ENCODE measurements at regions not wholly inside any gene's neighbourhood (a gene's known extent, or its start where the extent isn't known, plus 50 kb on each side); places are given as distances from the start of the nearest gene placed in this dataset.
"Not testable (repeated sequence)": the region's sequence is repeated elsewhere in the genome, so short reads cannot be mapped to it uniquely, and the experiment has no call there.

- DNase-seq = no peak
Measured at GRCh38 chr3:176619833-176620232, 577.4 kb downstream of the TBL1XR1 start.

- DNase-seq = no peak
Measured at GRCh38 chr3:176615826-176616225, 581.5 kb downstream of the TBL1XR1 start.

- DNase-seq = no peak
Measured at GRCh38 chr3:176611703-176612102, 585.6 kb downstream of the TBL1XR1 start.

GRCh38 chr3:176609361-176609760, 587.9 kb downstream of the TBL1XR1 start:
- DNase-seq = no peak

- not testable (repeated sequence) for DNase-seq
Measured at GRCh38 chr3:176605553-176605952, 591.7 kb downstream of the TBL1XR1 start.

- DNase-seq = no peak
Measured at GRCh38 chr3:176595307-176595706, 602.0 kb downstream of the TBL1XR1 start.

- DNase-seq = no peak
Measured at GRCh38 chr3:176590722-176591121, 606.6 kb downstream of the TBL1XR1 start.

GRCh38 chr3:176587089-176587488, 610.2 kb downstream of the TBL1XR1 start:
- no peak for DNase-seq

GRCh38 chr3:176584413-176585176, 612.7 kb downstream of the TBL1XR1 start:
- no peak for DNase-seq

- DNase-seq = no peak
Measured at GRCh38 chr3:176583956-176584355, 613.3 kb downstream of the TBL1XR1 start.

- DNase-seq = no peak
Measured at GRCh38 chr3:176581589-176581988, 615.7 kb downstream of the TBL1XR1 start.

GRCh38 chr3:176579711-176580185, 617.5 kb downstream of the TBL1XR1 start:
- DNase-seq = no peak

- DNase-seq = no peak
Measured at GRCh38 chr3:176578316-176578715, 619.0 kb downstream of the TBL1XR1 start.

- no peak for DNase-seq
Measured at GRCh38 chr3:176577447-176577846, 619.8 kb downstream of the TBL1XR1 start.

- DNase-seq = no peak
Measured at GRCh38 chr3:176574786-176575185, 622.5 kb downstream of the TBL1XR1 start.

- DNase-seq = no peak
Measured at GRCh38 chr3:176571926-176572325, 625.4 kb downstream of the TBL1XR1 start.

GRCh38 chr3:176570992-176571391, 626.3 kb downstream of the TBL1XR1 start:
- no peak for DNase-seq

GRCh38 chr3:176568189-176568588, 629.1 kb downstream of the TBL1XR1 start:
- DNase-seq = no peak

- DNase-seq = no peak
Measured at GRCh38 chr3:176566757-176567156, 630.5 kb downstream of the TBL1XR1 start.

GRCh38 chr3:176562331-176562730, 635.0 kb downstream of the TBL1XR1 start:
- DNase-seq = no peak

GRCh38 chr3:176561826-176562225, 635.5 kb downstream of the TBL1XR1 start:
- DNase-seq = no peak

GRCh38 chr3:176554791-176555654, 642.3 kb downstream of the TBL1XR1 start:
- DNase-seq = no peak

GRCh38 chr3:176554264-176554663, 643.0 kb downstream of the TBL1XR1 start:
- DNase-seq = no peak

- DNase-seq = no peak
Measured at GRCh38 chr3:176526942-176527341, 670.3 kb downstream of the TBL1XR1 start.
